ENCODE measurements at regions not wholly inside any gene's neighbourhood (a gene's known extent, or its start where the extent isn't known, plus 50 kb on each side); places are given as distances from the start of the nearest gene placed in this dataset.

DNA sequence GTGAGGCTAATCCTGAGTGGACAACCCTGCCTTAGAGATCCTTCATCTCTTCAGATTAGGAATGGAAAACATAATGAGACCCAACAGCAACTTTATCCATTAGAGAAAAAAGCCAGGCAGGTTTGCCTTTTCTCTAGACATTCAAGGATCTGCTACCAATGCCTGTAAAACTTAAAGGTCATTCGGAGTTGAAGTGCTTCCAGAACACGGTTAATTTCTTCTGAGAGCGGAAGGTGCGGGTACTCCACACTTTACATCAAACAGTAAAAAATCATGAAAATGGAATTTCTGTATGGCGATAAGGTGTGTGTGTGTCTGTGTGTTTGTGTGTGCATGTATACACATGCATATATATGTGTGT lies 65.2 kb upstream of the PRKACB start:
- DNase-seq (ENCODE audit: low spot score) = peak; percentile 3
- TF ChIP-seq, protein P1, sequence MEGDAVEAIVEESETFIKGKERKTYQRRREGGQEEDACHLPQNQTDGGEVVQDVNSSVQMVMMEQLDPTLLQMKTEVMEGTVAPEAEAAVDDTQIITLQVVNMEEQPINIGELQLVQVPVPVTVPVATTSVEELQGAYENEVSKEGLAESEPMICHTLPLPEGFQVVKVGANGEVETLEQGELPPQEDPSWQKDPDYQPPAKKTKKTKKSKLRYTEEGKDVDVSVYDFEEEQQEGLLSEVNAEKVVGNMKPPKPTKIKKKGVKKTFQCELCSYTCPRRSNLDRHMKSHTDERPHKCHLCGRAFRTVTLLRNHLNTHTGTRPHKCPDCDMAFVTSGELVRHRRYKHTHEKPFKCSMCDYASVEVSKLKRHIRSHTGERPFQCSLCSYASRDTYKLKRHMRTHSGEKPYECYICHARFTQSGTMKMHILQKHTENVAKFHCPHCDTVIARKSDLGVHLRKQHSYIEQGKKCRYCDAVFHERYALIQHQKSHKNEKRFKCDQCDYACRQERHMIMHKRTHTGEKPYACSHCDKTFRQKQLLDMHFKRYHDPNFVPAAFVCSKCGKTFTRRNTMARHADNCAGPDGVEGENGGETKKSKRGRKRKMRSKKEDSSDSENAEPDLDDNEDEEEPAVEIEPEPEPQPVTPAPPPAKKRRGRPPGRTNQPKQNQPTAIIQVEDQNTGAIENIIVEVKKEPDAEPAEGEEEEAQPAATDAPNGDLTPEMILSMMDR (conservative IDR thresholded peaks at IDR 0.05; ENCODE audit: low read depth) = no peak
- ChIA-PET CTCF (interaction anchor here (1.1 kb wide), 1 partner anchor 9 kb away, joined by 3 read pairs; no protein-coding TSS in a partner anchor), POLR2A (ENCODE audit: low non-redundant PET) (no interaction called here)
- H3K27ac ChIP-seq = peak overlapping the region; percentile 82

DNA sequence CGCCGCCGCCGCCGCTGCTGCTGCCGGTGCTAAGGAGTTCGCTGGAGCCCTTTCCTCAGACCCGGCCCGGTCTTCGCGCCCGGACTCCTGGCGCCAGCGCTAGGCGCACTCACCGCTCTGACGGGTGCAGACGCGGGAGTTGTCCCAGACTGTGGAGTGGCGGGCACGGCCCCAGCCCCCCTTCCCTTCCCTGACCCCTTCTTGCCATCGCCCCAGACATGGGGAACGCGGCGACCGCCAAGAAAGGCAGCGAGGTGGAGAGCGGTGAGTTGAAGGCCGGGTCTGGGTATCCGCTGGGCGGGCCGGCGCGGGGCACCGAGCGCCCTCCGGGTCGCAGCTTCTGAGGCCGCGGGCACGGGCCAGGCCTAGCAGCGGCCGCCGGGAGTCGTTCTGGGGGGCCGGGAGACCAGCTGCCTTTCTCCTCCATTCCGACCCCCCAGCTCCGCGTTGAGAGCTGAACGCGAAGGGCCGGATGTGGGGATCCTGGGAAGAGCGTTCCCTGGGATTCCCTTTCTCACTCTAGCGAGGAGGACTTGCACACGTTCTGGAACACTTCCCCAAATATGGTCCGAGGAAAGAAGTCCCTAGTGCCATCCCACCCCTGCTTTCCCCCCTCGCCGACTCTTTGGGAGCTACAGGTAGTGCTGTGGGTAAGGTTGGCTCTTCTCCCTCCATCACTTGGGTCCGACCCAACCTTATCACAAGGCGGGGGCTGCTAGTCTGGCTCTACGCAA lies 65.8 kb upstream of the PRKACB start:
- peak; percentile 26 for DNase-seq (ENCODE audit: low spot score)
- CTCF ChIA-PET = interaction anchor here (0.6 to 1.1 kb wide), 2 partner anchors 9 to 351 kb away, joined by 3 to 5 read pairs; no protein-coding TSS in a partner anchor
- H3K27ac ChIP-seq = peak overlapping the region; percentile 82
- TF ChIP-seq, protein P1 (conservative IDR thresholded peaks at IDR 0.05; ENCODE audit: low read depth) = no peak
- POLR2A ChIA-PET (ENCODE audit: low non-redundant PET) = no interaction called here

DNA sequence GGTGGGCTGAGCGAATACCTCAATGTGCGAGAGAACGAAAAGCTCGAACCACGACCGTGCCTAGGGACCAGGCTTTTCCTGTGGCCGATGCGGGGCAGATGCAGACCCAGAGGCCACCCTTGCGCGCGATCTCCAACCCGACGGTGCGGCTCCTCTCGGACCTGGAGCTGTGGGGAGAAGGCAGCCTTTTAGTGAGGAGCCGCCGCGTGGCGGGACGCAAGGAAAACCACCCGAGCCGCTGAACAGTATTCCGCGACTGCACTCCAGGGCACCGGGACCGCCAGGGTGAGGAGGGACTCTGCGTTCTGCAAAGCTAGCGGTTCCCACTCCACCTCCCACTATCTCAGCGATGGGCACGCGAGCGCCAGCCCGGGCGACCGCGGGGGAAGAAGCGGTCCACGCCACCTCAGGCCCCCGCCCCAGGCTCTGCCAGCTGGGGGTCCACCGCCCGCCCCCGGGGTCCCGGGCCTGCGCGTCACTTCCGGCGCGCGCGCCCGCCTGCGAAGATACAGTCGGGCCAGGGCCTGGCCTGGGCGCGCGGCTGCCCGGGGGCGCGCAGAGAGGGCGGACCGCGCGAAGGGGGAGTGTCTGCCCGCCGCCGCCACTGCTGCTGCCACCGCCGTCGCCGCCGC lies 66.5 kb upstream of the PRKACB start:
- TF ChIP-seq, protein P1 (conservative IDR thresholded peaks at IDR 0.05; ENCODE audit: low read depth) = no peak
- peak; percentile 60 for DNase-seq (ENCODE audit: low spot score)
- peak overlapping the region; percentile 82 for H3K27ac ChIP-seq
- ChIA-PET POLR2A (ENCODE audit: low non-redundant PET) (no interaction called here), CTCF (interaction anchor here (0.6 to 1.1 kb wide), 2 partner anchors 10 to 351 kb away, joined by 3 to 5 read pairs; no protein-coding TSS in a partner anchor)

DNA sequence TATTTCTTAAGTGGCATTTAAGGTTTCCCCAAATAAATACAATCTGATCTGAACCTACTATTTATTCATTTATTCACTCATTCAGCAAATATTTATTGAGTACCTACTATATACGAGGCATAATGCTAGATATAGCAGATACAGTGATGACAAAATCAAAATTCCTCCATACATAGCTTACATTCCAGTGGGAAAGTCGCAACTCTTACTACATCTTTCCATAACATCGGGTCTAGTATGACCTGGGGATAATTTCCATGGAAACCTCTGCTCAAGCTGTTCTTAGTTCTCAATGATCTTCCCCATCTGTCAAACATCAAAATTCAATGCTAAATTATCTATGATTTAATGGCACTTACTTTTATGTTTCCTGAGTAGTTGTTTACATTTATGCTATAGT lies 70.8 kb upstream of the PRKACB start:
- H3K27ac ChIP-seq = no peak overlapping the region
- POLR2A ChIA-PET (ENCODE audit: low non-redundant PET) = no interaction called here
- DNase-seq (ENCODE audit: low spot score) = no peak
- CTCF ChIA-PET = no interaction called here
- TF ChIP-seq, protein P1 (conservative IDR thresholded peaks at IDR 0.05; ENCODE audit: low read depth) = no peak

DNA sequence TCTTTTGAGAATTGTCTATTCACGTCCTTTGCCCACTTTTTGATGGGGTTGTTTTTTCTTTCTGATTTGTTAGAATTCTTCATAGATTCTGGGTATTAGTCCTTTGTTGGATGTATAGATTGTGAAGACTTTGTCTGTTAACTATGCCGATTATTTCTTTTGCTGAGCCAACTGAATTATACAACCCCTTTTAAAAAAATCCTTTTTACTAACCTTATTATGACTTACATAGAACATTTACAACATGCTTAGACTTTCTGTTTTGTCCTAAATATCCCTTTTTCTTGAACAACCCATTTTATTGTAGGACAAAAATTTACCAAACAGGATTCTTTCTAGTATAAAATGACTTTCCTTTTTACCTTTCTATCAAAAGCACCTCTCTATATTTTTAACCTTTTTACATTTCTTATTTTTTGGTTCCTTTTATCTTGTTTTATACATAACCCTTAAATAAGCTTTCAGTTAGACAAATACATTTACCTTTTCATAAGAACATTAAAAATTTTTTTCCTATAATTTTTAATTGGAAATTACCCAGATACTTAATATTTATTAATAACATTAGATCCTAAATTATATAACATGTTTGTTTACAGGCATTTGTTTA lies 70.4 kb upstream of the TTLL7 start:
- no peak for DNase-seq (ENCODE audit: low spot score)
- TF ChIP-seq, protein P1 (conservative IDR thresholded peaks at IDR 0.05; ENCODE audit: low read depth) = no peak
- POLR2A ChIA-PET (ENCODE audit: low non-redundant PET) = no interaction called here
- no peak overlapping the region for H3K27ac ChIP-seq
- CTCF ChIA-PET = no interaction called here

DNA sequence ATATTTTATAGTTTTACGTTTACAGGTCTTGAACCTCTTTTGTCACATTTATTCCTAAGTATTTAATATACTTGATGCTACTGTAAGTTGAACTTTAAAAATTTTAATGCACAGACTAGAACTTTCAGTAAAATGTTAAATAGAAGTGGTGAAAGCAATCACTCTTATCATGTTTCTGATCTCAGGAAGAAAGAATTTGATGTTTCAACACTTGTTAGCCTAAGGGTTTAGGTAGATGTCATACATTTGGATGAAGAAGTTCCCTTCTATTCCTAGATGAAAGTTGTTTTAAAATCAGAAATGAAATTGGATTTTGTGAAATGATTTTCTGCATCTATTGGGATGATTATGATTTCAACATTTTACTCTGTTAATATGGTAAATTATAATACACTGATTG lies 63.6 kb upstream of the TTLL7 start:
- no peak overlapping the region for H3K27ac ChIP-seq
- ChIA-PET POLR2A (ENCODE audit: low non-redundant PET) (no interaction called here), CTCF (no interaction called here)
- no peak for DNase-seq (ENCODE audit: low spot score)
- TF ChIP-seq, protein P1 (conservative IDR thresholded peaks at IDR 0.05; ENCODE audit: low read depth) = no peak
